Globus pallidus (tissue), 1 donor: ENCODE measurements at regions not wholly inside any gene's neighbourhood (a gene's known extent, or its start where the extent isn't known, plus 50 kb on each side); places are given as distances from the start of the nearest gene placed in this dataset.

Experiments used
- DNase-seq: peaks from one replicate; pipeline ENCODE4 v3.0.0-alpha.2; 2015; ENCODE audit warnings: low spot score

GRCh38 chr12:74988156-74988555 is 221.5 kb downstream of the KCNC2 start:
- no peak for DNase-seq
